ENCODE measurements at regions not wholly inside any gene's neighbourhood (a gene's known extent, or its start where the extent isn't known, plus 50 kb on each side); places are given as distances from the start of the nearest gene placed in this dataset.

DNA sequence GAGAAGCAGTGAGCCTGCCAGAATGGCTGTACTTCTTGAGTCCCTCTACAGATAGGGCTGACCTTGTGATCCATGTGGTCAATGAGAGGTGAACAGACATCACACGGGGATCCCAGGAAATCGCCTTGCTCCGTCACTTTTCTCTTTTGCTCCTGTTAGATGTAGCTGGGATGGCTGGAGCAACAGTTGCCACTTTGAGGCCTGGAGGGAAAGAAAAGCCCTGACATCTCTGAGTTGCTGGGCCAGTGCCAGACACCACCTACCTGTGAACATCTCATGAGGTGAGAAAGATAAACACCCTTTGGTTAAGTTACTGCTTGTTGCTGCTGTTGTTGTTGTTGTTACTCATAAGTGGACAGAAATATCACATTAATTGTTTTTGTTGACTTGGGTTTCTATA is 840.3 kb downstream of the TBC1D22A start:
- no peak for DNase-seq (ENCODE audit: low spot score)

DNA sequence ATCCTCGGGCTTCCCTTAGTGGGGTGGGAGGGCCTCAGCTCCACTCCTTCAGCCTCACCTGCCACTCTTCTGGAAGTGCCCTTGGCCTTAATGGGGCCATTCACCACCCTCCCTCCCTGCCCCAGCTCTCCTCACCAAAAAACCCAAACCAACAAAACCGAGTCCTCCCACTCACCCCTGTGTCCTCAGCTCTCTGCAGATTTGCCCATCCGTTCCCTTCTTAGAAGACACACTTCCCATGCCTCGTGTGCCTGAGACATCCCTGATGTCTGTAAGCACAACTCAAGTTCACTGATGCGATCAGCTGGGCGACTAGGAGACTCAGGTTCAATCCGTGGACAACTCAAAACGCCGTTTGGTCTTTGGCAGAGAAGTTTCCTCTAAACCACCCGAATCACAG is 839.2 kb downstream of the TBC1D22A start:
- no peak for DNase-seq (ENCODE audit: low spot score)

DNA sequence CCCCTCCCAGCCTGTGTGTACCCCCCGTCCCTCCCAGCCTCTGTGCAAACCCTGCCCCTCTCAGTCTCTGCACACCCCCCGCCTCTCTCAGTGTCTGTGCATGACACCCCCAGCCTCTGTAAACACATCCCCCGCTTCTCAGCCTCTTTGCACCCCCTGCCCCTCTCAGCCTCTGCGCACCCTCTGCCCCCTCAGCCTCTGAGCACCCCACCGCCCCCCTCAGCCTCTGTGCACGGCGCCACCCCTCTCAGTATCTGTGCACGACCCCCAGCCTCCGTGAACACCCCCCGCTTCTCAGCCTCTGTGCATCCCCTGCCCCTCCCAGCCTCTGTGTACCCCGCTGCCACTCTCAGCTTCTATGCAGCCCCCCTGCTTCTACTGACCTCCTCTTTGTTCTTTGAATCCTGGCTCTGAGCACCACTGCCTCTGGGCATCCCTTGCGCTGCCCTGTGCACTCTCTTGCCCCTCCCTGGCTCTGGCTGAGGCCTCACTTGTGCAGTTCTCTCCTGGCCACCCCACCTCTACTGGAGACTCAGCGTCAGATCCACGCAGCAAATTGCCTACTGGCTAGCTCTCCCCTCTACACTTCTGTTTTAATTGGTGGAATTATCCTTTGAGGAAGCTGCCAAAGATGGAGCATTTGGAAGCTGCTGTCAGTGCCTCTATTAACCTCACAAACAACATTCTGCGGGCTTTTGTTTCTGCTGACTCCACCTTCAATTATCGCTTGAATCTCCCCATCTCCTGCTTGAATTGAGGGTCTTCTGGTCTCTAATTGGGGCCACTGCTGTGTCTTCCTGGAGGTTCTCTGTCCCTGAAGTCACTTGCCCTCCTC is 838.6 kb downstream of the TBC1D22A start:
- no peak for DNase-seq (ENCODE audit: low spot score)

DNA sequence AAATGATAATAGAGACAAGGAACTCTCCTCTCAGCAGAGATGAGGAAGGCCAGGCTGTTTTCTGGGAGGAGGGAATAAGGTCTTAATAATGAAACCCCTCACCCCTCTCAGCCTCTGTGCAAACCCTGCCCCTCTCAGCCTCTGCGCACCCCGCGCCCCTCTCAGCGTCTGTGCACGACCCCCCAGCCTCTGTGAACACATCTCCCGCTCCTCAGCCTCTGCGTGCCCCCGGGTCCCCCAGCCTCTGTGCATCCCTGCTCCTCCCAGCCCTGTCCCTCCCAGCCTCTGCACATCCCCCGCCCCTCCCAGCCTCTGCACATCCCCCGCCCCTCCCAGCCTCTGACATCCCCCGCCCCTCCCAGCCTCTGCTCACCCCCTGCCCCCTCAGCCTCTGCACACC is 837.8 kb downstream of the TBC1D22A start:
- no peak for DNase-seq (ENCODE audit: low spot score)

DNA sequence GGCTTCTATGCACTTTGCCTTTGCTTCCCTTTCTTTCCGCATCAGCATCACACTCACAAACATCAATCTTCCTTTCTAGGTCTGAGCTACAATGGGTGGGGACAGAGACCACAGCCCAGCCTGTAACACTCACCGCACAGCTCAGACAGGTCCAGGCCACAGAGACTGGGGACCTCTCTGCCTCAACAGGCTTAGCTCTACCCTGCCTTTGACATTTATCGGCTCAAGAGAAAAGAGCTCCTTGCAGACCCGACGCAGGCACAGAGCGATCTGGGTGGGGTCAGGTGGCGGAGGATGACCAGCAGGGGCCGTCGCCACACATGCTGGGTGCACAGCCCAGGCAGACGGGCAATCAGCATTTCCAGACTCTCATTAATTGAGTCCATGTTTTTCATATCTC is 837.3 kb downstream of the TBC1D22A start:
- DNase-seq (ENCODE audit: low spot score): no peak

DNA sequence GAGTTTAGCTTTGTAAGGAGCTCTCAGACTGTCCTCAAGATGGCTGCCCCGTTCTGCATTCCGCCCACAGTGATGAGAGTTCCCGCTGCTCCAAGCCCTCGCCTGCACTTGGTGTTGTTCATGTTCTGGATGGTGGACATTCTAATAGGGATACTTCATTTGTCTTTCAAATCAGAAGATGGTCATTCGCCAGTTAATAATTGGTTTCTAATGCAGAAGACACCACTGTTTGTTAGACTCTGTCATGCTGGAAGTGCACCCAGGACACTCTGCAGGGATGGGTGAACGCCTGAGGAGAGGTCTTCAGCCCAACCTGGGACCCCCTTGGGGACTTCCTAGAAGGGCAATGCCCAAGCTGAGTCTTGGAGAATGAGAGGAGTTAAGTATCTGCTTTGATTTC is 836.4 kb downstream of the TBC1D22A start:
- no peak for DNase-seq (ENCODE audit: low spot score)

DNA sequence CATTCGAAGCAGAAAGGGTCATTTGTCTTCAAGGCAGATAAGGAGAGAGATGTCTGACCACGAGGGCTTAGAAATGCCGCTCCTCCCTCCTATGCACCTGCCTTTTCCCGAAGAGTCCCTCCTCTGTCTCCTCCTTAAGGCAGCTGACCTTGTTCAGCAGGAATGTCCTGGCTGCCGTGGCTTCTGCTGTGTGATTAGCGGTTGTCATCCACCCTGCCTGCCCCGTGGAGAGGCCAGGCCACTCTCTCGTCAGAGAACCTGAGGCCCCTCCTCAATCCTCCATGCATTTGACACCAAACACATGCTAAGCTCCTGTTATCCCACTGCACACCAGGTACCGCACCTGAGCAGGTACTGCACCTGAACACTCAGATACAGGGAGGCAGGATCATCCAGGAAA is 834.6 kb downstream of the TBC1D22A start:
- DNase-seq (ENCODE audit: low spot score): no peak

DNA sequence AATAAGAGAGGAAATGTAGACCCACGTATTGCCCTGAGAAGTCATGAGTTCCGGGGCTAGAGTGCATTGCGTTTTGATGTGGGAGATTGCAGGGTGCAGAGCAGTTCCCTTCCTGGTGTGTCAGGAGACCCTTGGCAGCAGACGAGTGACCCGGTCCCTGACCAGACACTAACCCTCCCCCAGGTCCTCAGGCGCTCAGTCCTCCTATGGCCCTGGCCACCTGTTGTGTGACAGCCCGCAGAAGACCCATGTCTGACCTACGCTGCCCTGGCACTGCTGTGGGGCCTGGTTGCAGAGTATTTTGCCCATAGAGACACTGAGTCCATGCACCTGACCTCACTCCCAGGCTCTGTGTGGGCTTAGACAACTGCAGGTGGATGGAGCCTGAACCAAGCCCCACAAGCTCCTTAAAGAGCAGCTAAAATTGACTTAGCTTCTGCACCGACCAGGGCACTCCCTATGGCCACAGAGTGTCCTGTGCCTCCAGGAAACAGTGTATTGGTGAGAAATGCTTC is 833.8 kb downstream of the TBC1D22A start:
- DNase-seq (ENCODE audit: low spot score): no peak

DNA sequence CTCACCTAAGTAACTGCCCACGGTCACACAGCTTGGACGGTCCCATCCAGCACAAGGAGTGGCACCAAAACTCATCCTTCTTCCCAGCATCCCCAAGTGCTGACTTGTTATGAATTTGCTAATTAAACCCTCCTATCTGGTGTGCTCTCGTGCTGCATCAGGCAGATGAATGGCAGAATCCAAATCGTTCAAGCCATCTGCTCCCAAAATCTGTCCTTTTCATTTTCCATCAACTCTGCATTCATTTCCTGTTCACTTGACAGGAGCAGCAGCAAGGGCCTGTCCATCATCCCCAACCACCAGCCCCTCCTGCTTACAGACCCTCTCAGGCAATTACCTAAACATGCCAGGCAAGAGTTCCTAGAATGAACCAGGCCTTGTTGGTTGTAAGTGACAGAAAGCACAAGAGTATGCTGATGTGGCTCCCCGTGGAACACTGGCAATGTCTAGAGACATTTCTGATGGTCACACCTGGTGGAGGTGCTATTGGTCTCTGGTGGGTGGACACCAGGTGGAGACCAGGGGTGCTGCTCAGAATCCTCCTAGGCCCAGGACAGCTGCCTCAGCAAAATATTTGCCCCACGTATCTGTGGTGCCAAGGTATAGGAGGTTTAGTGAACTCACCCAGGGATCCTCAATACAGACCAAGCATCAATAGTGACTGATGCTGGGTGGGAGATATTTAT is 832.5 kb downstream of the TBC1D22A start:
- no peak for DNase-seq (ENCODE audit: low spot score)

DNA sequence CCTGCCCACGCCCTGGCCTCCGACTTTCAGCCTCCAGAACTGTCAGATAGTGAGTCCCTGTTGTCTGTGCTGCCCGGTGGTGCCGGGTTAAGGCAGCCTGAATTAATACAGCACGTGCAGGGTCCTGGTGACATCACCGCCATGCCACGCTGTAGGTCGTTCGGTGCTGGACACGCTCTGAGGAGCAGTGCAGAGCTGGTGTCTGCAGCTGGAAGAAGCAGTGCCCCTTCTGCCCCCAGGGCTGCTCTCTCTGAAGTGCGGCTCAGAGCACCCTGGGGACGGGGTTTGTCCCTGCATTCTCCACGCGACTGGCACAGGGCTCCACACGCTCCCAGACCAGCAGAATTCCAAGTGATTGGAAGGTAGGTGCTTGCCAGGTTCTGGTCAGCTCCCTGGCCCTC is 831.5 kb downstream of the TBC1D22A start:
- DNase-seq (ENCODE audit: low spot score): no peak

DNA sequence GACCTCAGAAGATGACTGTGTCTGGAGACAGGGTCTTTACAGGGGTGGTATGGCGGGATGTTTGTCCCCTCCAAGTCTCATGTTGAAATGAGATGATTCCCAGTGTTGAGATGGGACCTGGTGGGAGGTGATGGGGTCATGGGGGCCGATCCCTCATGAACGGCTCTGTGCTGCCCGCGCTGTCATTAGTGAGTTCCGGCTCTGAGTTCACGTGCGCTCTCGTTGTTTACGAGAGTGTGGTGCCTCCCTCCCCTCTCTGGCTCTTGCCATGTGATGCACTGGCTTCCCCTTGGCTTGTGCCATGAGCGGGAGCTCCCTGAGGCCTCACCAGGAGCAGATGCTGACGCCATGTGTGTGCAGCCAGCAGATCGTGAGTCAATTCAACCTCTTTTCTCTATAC is 830.8 kb downstream of the TBC1D22A start:
- DNase-seq (ENCODE audit: low spot score): no peak

DNA sequence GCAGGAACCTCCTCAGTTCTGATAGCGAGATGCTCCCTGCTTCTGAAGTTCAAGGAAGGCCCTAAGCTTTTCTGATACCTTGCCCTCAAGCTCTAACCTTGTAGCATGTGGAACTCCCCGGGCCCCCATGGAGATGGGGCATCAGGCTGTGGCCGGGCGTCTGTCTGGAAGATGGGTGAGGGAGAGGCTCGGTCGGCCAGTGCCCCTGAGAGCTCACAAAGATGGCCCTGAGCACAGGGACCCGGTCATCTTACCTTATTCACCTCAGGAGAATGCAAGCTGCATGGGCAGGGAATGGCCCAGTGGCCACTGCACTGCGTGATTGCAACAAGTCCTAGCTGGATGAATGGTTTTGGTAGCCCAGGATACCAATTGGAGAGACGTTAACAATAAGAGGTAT is 830.3 kb downstream of the TBC1D22A start:
- DNase-seq (ENCODE audit: low spot score): no peak

DNA sequence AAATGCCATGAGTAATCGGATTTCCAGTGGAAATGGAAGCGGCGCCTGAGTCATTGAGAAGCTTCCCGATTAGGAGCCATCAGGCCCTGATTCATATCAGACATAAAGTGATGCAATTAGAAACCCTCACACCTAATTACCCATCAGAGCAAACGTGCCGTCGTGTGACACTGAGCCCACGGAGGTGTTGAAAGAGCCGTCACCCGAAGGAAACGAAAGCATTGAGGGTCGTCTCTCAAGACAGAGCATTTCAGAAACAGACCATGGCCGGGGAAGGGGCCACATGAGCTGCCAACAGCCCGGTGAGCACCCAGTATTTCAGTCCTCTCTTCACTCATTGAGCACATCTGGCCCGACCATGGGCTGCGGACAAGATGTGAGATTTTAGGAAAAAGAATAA is 829.3 kb downstream of the TBC1D22A start:
- no peak for DNase-seq (ENCODE audit: low spot score)

DNA sequence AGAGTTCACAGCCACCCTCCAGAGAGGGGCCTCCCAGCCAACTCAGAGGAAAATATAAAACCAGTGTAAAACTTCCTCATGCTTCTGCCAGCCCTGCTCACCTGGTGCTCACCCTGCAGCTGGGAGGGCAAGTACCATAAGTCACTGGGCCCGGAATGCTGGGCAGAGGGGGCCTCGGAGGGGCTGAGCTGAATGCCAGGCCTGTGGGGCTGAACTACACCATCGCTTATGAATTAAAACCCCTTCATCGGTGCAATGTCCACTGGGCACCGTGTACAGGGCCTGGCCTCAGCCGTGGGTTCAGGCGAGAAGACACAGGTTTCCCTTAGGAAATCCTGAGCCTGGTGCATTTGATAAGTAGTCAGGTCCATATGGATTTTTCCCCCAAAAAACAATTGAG is 828.6 kb downstream of the TBC1D22A start:
- no peak for DNase-seq (ENCODE audit: low spot score)

DNA sequence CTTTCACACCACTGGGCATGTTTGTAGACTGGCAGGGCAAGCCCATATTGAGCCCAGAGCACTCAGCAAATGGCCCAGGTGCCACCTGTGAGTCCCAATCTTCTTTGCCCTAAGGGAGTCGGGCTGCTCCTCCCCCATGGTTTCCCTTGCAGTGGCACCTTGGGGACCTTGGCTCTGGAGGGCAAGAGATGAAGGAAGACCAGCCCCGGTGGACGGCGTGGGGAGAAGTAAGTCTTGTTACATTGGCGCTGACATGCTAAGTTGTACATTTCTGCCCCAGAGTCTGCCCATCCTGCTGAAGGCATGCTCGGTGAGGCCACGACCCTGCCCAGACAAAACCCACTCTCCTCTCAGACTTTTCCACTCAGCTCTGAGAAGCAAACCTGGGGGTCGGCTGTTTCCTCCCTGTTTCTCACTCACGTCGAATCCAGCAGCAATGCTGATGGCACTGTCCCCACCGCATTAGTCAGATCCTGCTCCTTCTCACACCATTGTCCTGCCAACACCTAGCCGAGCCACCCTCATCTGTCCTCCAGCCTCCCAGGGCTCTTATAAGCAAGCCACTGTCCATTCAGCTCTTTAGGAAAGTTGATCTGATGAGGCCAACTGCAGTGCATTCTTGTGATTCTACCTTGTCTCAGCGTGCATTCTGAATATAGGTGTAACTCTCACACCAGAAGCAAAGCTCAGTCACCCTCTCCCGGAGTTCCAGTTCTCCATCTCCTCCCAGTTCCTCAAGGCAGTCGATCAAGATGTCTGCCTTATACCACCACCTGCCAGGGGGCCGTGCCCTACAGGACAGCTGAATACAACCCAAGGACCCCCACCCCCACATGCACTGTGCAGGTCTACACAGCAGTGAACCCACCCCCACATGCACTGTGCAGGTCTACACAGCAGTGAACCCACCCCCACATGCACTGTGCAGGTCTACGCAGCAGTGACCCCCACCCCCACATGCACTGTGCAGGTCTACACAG is 827.1 kb downstream of the TBC1D22A start:
- no peak for DNase-seq (ENCODE audit: low spot score)

DNA sequence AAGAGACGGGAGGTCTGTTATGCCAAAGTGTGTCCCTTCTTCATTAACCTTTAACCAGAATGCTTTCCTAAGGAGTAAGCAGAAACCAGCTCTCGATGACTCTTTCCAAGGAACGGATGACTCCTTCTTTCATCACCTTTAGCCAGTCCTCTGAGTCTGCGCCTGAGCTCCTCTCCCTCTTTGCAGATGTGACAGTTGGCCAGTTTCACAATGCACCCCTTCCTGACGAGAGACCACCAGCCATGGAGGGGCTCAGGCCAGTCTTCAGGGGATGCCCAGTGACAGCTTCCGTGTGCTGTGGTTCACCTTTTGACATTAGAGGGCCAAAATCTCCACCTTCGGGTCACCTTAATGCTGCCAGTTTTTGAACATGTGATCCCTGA is 826.1 kb downstream of the TBC1D22A start:
- no peak for DNase-seq (ENCODE audit: low spot score)

DNA sequence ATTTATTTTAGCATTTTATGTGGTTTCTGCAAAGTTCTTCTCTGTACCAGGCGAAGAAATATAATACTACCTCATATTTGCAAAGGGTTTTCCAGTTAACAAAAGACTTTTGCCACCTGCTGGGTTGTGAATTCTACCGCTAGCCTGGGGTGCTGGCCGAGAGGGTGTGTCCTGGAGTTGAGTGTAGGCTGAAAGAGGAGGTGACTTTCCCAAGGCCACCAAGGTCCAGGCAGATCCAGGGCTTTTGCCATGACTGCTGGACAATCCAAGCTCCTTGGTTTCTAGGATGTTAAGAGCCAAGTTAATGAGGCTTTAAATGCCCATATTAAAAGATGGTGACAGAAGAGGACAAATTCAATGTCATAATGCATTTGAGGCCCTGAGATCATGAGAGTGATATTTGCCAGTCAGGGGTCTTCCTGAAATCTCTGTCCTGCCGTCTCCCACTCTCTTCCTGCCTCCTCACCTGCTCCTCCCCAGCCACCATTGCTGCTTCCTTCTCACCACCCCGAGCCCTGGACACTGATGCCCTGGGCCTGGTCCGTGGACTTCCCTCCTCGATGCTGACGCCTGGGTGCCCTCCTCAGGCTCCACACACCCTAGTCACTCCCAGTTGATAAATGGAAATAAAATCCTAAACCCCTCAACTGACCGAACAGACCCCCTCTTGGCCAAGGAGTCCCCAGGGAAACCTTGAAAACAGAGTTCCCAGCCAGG is 825.6 kb downstream of the TBC1D22A start:
- DNase-seq (ENCODE audit: low spot score): no peak

DNA sequence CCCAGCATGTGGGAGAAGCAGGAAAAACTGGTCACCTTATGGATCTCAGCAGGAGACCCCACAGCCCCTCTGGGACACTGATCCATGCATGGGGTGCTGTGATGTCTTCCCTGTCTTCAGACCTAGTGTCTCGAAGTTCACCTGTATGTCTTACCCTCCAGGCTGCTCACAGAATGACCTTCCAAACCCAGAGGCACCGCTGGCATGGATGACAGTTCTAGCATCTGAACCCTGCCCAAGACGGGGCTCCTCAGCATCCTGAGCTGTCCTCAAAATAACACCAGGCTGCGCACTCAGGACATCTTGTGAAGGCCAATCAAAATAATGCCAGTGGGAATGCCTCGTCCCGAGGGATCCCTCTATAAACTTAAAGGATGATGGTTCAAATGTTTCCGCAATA is 824.9 kb downstream of the TBC1D22A start:
- no peak for DNase-seq (ENCODE audit: low spot score)

DNA sequence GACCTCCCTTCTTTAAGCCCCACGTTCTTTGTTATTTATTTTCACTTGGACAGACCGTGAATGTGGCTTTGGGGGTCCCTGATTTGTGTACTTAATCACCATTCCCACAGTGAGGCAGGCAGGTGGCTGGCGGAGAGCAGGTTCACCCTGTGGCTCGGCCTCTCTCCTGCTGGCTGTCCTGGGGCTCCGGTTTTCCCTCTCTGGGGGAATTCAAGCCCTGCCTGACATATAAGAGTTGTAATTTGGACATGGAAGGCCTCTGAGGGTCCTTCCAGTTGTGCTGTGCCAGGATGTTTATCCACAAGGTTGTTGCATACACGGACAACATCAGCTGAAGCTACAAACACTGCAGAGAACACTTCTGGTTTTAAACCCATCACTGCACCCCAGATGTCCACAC is 824.5 kb downstream of the TBC1D22A start:
- DNase-seq (ENCODE audit: low spot score): no peak

DNA sequence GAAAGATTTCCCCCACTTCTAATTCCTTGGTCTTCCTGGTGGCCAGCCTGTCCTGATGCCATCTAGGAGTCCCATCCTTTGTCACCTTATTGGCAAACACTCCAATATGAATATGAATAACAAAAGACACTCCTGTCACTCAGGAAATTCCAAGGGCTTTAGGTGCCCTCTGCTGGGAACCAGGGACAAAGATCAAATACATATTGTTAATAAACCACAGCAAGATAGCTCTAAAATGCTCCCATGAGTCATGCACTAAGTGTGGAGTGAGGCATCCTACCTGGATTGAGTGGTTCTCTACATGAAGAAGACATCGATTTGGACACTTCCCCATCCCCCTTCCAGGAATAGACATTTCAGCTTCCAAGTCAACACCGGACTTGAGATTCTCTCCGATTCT is 823.6 kb downstream of the TBC1D22A start:
- peak; percentile 81 for DNase-seq (ENCODE audit: low spot score)

DNA sequence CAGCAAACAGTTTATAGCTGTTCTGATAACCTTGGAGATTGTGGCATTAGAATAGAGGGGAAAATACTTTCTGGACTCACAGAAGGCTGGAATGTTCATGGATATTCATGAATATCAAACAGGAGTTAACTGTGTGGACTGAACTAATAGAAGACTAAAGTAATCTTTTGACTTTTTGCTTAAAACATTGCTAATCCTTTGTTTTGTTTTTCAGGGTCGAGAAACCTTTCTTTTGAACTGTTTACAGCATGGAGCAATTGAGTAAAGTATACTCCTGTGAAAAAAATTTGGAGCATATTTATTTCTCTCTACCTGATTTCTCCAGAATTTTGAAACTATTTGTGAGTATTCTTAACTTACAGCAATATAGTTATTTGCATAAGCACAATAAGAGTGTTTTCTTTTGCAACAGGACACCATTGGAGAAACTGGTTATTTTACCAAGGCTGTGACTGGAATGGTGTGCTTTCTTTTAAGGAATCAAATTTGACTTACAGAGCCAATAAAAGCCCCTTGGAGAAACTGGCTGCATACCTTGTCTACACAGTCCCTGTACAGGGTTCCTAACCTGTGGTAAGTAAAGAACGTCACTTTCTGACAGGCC is 821.6 kb downstream of the TBC1D22A start:
- no peak for DNase-seq (ENCODE audit: low spot score)

Data from SW480 (cell line).